Tibial artery (tissue), 4 donors: ENCODE measurements at regions not wholly inside any gene's neighbourhood (a gene's known extent, or its start where the extent isn't known, plus 50 kb on each side); places are given as distances from the start of the nearest gene placed in this dataset.

Source experiments
- DNase-seq, 2 donors: peaks; one replicate each; pipeline ENCODE4 v3.0.0-alpha.2; 2019
- H3K27ac ChIP-seq, 2 donors: fragments of 200-600 bp; sonication (generic) in 1 of 2; 1 replicate in 1 of 2; 2 replicates in 1 of 2; pipeline ENCODE4 v1.5.1; 2018 to 2019; ENCODE audit warnings: mild to moderate bottlenecking in 1 of 2
- H3K27me3 ChIP-seq, 2 donors: fragments of 200-600 bp; sonication (generic) in 1 of 2; one replicate each; pipeline versions ENCODE4 v1.5.1 to v1.6.0; 2016 to 2019
- H3K36me3 ChIP-seq, 3 donors: fragments of 200-600 bp; sonication (generic) in 2 of 3; one replicate each; pipeline ENCODE4 v1.5.1; 2016 to 2019; ENCODE audit warnings: mild to moderate bottlenecking in 2 of 3
- H3K4me1 ChIP-seq, 4 donors: fragments of 200-600 bp; sonication (generic) in 2 of 4; 1 replicate in 3 of 4; 2 replicates in 1 of 4; pipeline ENCODE4 v1.5.1; 2016 to 2019
- H3K4me3 ChIP-seq, 2 donors: fragments of 200-600 bp; sonication (generic) in 1 of 2; 1 replicate in 1 of 2; 2 replicates in 1 of 2; pipeline ENCODE4 v1.5.1; 2018 to 2019; ENCODE audit warnings: mild to moderate bottlenecking in 2 of 2
- H3K9me3 ChIP-seq, 3 donors: fragments of 200-600 bp; sonication (generic) in 1 of 3; one replicate each; pipeline ENCODE4 v1.5.1; 2016 to 2019
- intact Hi-C: fragments of 100-400 bp; cut with DNase I; formaldehyde crosslinking; loops from one replicate; pipeline ENCODE4 v1.15.0; 2023; ENCODE audit warnings: low total_unique reads
- TF ChIP-seq, protein P1 (sequence below), 2 experiments: fragments of 200-600 bp in 1 of 2; fragments of 450-650 bp in 1 of 2; IDR thresholded peaks; one replicate each; pipeline ENCODE4 v1.5.1; 2017 to 2019; ENCODE audit warnings: antibody characterized with exemption in 2 of 2, mild to moderate bottlenecking in 1 of 2, moderate library complexity in 1 of 2

- TF ChIP-seq, protein P1, sequence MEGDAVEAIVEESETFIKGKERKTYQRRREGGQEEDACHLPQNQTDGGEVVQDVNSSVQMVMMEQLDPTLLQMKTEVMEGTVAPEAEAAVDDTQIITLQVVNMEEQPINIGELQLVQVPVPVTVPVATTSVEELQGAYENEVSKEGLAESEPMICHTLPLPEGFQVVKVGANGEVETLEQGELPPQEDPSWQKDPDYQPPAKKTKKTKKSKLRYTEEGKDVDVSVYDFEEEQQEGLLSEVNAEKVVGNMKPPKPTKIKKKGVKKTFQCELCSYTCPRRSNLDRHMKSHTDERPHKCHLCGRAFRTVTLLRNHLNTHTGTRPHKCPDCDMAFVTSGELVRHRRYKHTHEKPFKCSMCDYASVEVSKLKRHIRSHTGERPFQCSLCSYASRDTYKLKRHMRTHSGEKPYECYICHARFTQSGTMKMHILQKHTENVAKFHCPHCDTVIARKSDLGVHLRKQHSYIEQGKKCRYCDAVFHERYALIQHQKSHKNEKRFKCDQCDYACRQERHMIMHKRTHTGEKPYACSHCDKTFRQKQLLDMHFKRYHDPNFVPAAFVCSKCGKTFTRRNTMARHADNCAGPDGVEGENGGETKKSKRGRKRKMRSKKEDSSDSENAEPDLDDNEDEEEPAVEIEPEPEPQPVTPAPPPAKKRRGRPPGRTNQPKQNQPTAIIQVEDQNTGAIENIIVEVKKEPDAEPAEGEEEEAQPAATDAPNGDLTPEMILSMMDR (IDR thresholded peaks at IDR 0.05): no peak
- no peaks in the 10 kb centered on the region for H3K27me3 ChIP-seq
- no peaks in the 10 kb centered on the region for H3K36me3 ChIP-seq
- H3K4me1 ChIP-seq: no peaks in the 10 kb centered on the region
- no peak overlapping the region for H3K27ac ChIP-seq
- intact Hi-C loops: no loop called here
- no peak overlapping the region for H3K4me3 ChIP-seq
- no peak for DNase-seq
- H3K9me3 ChIP-seq: no peaks in the 10 kb centered on the region
Observed at GRCh38 chr13:63092456-63092855, 1676.8 kb upstream of the PCDH20 start.

GRCh38 chr13:63090524-63090923, 1674.9 kb upstream of the PCDH20 start:
- TF ChIP-seq, protein P1 (IDR thresholded peaks at IDR 0.05): no peak
- Histone ChIP-seq H3K4me3 (no peak overlapping the region), H3K27me3 (no peaks in the 10 kb centered on the region), H3K36me3 (no peaks in the 10 kb centered on the region), H3K27ac (no peak overlapping the region), H3K9me3 (no peaks in the 10 kb centered on the region), H3K4me1 (no peaks in the 10 kb centered on the region)
- DNase-seq: no peak
- intact Hi-C loops: no loop called here

- Histone ChIP-seq H3K36me3 (no peaks in the 10 kb centered on the region), H3K27me3 (no peaks in the 10 kb centered on the region), H3K9me3 (no peaks in the 10 kb centered on the region), H3K4me3 (no peak overlapping the region), H3K27ac (no peak overlapping the region), H3K4me1 (no peaks in the 10 kb centered on the region)
- TF ChIP-seq, protein P1 (IDR thresholded peaks at IDR 0.05): no peak
- DNase-seq: no peak
- intact Hi-C loops: no loop called here
Observed at GRCh38 chr13:63088226-63088625, 1672.6 kb upstream of the PCDH20 start.

- Histone ChIP-seq H3K27ac (no peak overlapping the region), H3K27me3 (no peaks in the 10 kb centered on the region), H3K4me3 (no peak overlapping the region), H3K4me1 (no peaks in the 10 kb centered on the region), H3K36me3 (no peaks in the 10 kb centered on the region), H3K9me3 (no peaks in the 10 kb centered on the region)
- TF ChIP-seq, protein P1 (IDR thresholded peaks at IDR 0.05): no peak
- DNase-seq: no peak
- intact Hi-C loops: no loop called here
Observed at GRCh38 chr13:63086286-63086685, 1670.6 kb upstream of the PCDH20 start.

- Histone ChIP-seq H3K27ac (no peak overlapping the region), H3K4me3 (no peak overlapping the region), H3K27me3 (no peaks in the 10 kb centered on the region), H3K36me3 (no peaks in the 10 kb centered on the region), H3K9me3 (no peaks in the 10 kb centered on the region), H3K4me1 (no peaks in the 10 kb centered on the region)
- intact Hi-C loops: no loop called here
- DNase-seq: no peak
- TF ChIP-seq, protein P1 (IDR thresholded peaks at IDR 0.05): no peak
Observed at GRCh38 chr13:63085851-63086250, 1670.2 kb upstream of the PCDH20 start.

GRCh38 chr13:63081400-63082014, 1665.9 kb upstream of the PCDH20 start:
- Histone ChIP-seq H3K27ac (no peak overlapping the region), H3K4me3 (no peak overlapping the region), H3K9me3 (no peaks in the 10 kb centered on the region), H3K36me3 (no peaks in the 10 kb centered on the region), H3K27me3 (no peaks in the 10 kb centered on the region), H3K4me1 (no peaks in the 10 kb centered on the region)
- intact Hi-C loops: no loop called here
- TF ChIP-seq, protein P1 (IDR thresholded peaks at IDR 0.05): no peak
- DNase-seq: no peak
